ENCODE measurements at regions not wholly inside any gene's neighbourhood (a gene's known extent, or its start where the extent isn't known, plus 50 kb on each side); places are given as distances from the start of the nearest gene placed in this dataset.

DNA sequence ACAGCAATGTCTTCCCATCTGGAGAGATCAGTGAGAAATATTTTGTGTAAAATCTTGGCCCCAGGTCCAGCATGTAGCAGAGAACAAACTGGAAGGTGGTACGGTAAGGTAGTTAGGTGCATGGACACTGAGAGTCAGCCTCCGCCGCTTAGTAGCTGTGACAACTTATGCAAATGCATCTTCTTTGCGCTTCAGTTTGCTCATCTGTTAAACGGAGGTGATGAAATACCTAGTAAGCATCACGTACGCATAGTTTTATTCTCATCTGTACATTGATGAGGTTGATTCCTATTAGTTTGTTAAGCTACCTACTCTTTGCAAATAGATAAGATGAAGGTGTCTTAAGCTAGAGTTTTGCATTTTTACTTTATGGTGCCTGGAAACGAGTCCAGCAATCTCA is 80.0 kb upstream of the MSX1 start (continued):
- TF ChIP-seq, protein P1, sequence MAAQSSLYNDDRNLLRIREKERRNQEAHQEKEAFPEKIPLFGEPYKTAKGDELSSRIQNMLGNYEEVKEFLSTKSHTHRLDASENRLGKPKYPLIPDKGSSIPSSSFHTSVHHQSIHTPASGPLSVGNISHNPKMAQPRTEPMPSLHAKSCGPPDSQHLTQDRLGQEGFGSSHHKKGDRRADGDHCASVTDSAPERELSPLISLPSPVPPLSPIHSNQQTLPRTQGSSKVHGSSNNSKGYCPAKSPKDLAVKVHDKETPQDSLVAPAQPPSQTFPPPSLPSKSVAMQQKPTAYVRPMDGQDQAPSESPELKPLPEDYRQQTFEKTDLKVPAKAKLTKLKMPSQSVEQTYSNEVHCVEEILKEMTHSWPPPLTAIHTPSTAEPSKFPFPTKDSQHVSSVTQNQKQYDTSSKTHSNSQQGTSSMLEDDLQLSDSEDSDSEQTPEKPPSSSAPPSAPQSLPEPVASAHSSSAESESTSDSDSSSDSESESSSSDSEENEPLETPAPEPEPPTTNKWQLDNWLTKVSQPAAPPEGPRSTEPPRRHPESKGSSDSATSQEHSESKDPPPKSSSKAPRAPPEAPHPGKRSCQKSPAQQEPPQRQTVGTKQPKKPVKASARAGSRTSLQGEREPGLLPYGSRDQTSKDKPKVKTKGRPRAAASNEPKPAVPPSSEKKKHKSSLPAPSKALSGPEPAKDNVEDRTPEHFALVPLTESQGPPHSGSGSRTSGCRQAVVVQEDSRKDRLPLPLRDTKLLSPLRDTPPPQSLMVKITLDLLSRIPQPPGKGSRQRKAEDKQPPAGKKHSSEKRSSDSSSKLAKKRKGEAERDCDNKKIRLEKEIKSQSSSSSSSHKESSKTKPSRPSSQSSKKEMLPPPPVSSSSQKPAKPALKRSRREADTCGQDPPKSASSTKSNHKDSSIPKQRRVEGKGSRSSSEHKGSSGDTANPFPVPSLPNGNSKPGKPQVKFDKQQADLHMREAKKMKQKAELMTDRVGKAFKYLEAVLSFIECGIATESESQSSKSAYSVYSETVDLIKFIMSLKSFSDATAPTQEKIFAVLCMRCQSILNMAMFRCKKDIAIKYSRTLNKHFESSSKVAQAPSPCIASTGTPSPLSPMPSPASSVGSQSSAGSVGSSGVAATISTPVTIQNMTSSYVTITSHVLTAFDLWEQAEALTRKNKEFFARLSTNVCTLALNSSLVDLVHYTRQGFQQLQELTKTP (IDR thresholded peaks at IDR 0.05; ENCODE audit: low read depth in 1 of 2, partially characterized antibody in 2 of 2): no peak
- TF ChIP-seq SRSF1 (IDR thresholded peaks at IDR 0.05; ENCODE audit: low read depth, low read length) (no peak), BMI1 (IDR thresholded peaks at IDR 0.05; ENCODE audit: low read length) (no peak), CEBPG (CRISPR knock-in tag; IDR thresholded peaks at IDR 0.05) (no peak), CEBPG (tag; conservative IDR thresholded peaks at IDR 0.05 in 1 of 2, IDR thresholded peaks at IDR 0.05 in 1 of 2) (peak in 1 of 2 experiments; percentile 93; a peak in 3 of 4 replicates), ETV6 (IDR thresholded peaks at IDR 0.05; ENCODE audit: borderline replicate concordance in 1 of 2, low read depth in 2 of 2, low read length in 1 of 2) (no peak), ETV6 (CRISPR knock-in tag; IDR thresholded peaks at IDR 0.05; ENCODE audit: borderline replicate concordance) (no peak), KAT2B (IDR thresholded peaks at IDR 0.05; ENCODE audit: low read depth, low read length) (no peak), ZNF589 (CRISPR knock-in tag; IDR thresholded peaks at IDR 0.05; ENCODE audit: low read depth) (0 out of 2 replicates have a peak, but pooled peaks have one; percentile 23), LARP7 (IDR thresholded peaks at IDR 0.05) (no peak), PCBP2 (IDR thresholded peaks at IDR 0.05; ENCODE audit: low read depth, low read length, poor library complexity, severe bottlenecking) (no peak), ZNF232 (CRISPR knock-in tag; IDR thresholded peaks at IDR 0.05) (no peak), ZNF445 (CRISPR knock-in tag; IDR thresholded peaks at IDR 0.05; ENCODE audit: low read depth) (no peak), SMARCA5 (IDR thresholded peaks at IDR 0.05) (no peak)
- TF ChIP-seq, protein P2, sequence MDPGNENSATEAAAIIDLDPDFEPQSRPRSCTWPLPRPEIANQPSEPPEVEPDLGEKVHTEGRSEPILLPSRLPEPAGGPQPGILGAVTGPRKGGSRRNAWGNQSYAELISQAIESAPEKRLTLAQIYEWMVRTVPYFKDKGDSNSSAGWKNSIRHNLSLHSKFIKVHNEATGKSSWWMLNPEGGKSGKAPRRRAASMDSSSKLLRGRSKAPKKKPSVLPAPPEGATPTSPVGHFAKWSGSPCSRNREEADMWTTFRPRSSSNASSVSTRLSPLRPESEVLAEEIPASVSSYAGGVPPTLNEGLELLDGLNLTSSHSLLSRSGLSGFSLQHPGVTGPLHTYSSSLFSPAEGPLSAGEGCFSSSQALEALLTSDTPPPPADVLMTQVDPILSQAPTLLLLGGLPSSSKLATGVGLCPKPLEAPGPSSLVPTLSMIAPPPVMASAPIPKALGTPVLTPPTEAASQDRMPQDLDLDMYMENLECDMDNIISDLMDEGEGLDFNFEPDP (CRISPR knock-in tag; IDR thresholded peaks at IDR 0.05): no peak
- TF ChIP-seq, protein P3, sequence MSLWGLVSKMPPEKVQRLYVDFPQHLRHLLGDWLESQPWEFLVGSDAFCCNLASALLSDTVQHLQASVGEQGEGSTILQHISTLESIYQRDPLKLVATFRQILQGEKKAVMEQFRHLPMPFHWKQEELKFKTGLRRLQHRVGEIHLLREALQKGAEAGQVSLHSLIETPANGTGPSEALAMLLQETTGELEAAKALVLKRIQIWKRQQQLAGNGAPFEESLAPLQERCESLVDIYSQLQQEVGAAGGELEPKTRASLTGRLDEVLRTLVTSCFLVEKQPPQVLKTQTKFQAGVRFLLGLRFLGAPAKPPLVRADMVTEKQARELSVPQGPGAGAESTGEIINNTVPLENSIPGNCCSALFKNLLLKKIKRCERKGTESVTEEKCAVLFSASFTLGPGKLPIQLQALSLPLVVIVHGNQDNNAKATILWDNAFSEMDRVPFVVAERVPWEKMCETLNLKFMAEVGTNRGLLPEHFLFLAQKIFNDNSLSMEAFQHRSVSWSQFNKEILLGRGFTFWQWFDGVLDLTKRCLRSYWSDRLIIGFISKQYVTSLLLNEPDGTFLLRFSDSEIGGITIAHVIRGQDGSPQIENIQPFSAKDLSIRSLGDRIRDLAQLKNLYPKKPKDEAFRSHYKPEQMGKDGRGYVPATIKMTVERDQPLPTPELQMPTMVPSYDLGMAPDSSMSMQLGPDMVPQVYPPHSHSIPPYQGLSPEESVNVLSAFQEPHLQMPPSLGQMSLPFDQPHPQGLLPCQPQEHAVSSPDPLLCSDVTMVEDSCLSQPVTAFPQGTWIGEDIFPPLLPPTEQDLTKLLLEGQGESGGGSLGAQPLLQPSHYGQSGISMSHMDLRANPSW (CRISPR knock-in tag; IDR thresholded peaks at IDR 0.05): no peak
- TF ChIP-seq, protein P4, sequence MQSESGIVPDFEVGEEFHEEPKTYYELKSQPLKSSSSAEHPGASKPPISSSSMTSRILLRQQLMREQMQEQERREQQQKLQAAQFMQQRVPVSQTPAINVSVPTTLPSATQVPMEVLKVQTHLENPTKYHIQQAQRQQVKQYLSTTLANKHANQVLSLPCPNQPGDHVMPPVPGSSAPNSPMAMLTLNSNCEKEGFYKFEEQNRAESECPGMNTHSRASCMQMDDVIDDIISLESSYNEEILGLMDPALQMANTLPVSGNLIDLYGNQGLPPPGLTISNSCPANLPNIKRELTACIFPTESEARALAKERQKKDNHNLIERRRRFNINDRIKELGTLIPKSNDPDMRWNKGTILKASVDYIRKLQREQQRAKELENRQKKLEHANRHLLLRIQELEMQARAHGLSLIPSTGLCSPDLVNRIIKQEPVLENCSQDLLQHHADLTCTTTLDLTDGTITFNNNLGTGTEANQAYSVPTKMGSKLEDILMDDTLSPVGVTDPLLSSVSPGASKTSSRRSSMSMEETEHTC (IDR thresholded peaks at IDR 0.05): no peak
- TF ChIP-seq, protein P5, sequence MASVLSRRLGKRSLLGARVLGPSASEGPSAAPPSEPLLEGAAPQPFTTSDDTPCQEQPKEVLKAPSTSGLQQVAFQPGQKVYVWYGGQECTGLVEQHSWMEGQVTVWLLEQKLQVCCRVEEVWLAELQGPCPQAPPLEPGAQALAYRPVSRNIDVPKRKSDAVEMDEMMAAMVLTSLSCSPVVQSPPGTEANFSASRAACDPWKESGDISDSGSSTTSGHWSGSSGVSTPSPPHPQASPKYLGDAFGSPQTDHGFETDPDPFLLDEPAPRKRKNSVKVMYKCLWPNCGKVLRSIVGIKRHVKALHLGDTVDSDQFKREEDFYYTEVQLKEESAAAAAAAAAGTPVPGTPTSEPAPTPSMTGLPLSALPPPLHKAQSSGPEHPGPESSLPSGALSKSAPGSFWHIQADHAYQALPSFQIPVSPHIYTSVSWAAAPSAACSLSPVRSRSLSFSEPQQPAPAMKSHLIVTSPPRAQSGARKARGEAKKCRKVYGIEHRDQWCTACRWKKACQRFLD (CRISPR knock-in tag; IDR thresholded peaks at IDR 0.05): no peak

Data from K562 (cell line).